Hepatocyte (in vitro differentiated cells): ENCODE measurements at regions not wholly inside any gene's neighbourhood (a gene's known extent, or its start where the extent isn't known, plus 50 kb on each side); places are given as distances from the start of the nearest gene placed in this dataset.

Experiments used
- CTCF ChIP-seq: fragments of 200-600 bp; sonication (generic); IDR thresholded peaks from 2 replicates; pipeline ENCODE4 v1.5.1; 2016; ENCODE audit warnings: antibody characterized with exemption, mild to moderate bottlenecking; ENCODE audit not compliant: poor library complexity
- EZH2 ChIP-seq: fragments of 200-600 bp; sonication (generic); IDR thresholded peaks from 2 replicates; pipeline ENCODE4 v1.6.1; 2016; ENCODE audit warnings: antibody characterized with exemption, mild to moderate bottlenecking, borderline replicate concordance
- EZH2phosphoT487 ChIP-seq: fragments of 200-600 bp; sonication (generic); IDR thresholded peaks from one replicate; pipeline ENCODE4 v1.6.1; 2018; ENCODE audit warnings: antibody characterized with exemption, mild to moderate bottlenecking, low read depth, moderate library complexity; ENCODE audit not compliant: unreplicated experiment, severe bottlenecking

- no peak for TF ChIP-seq CTCF
- TF ChIP-seq EZH2: no peak
- TF ChIP-seq EZH2phosphoT487: no peak
Measured at GRCh38 chr4:137905930-137906329, 336.2 kb downstream of the SLC7A11 start.
